ENCODE measurements at regions not wholly inside any gene's neighbourhood (a gene's known extent, or its start where the extent isn't known, plus 50 kb on each side); places are given as distances from the start of the nearest gene placed in this dataset.

- TF ChIP-seq CTCF (CRISPR knock-in tag; IDR thresholded peaks at IDR 0.05) = no peak
- TF ChIP-seq E2F5 (CRISPR knock-in tag; conservative IDR thresholded peaks at IDR 0.05) = no peak
- TF ChIP-seq CREBL2 (CRISPR knock-in tag; IDR thresholded peaks at IDR 0.05; ENCODE audit: borderline replicate concordance) = no peak
- no peak for TF ChIP-seq PAXIP1 (CRISPR knock-in tag; conservative IDR thresholded peaks at IDR 0.05)
- no peak for TF ChIP-seq PREB (CRISPR knock-in tag; IDR thresholded peaks at IDR 0.05)
- TF ChIP-seq ELF1 (CRISPR knock-in tag; IDR thresholded peaks at IDR 0.05) = no peak
- TF ChIP-seq CHD2 (IDR thresholded peaks at IDR 0.05; ENCODE audit: low read depth, low read length) = no peak
Observed at GRCh38 chr1:199821029-199821779, 206.3 kb upstream of the NR5A2 start.
